Upper lobe of right lung (tissue), 1 donor: ENCODE measurements at regions not wholly inside any gene's neighbourhood (a gene's known extent, or its start where the extent isn't known, plus 50 kb on each side); places are given as distances from the start of the nearest gene placed in this dataset.

Source experiments
- ATAC-seq: fragments of 200-7000 bp; cut with Tn5 transposase; one replicate; pipeline ENCODE4 v1.9.1; 2020; ENCODE audit warnings: mild to moderate bottlenecking, moderate library complexity
- DNase-seq: peaks from one replicate; pipeline ENCODE4 v3.0.0-alpha.2; 2020
- H3K27ac ChIP-seq: fragments of 200-600 bp; one replicate; pipeline ENCODE4 v1.8.0; 2022
- H3K27me3 ChIP-seq: fragments of 200-600 bp; one replicate; pipeline ENCODE4 v1.8.0; 2022; ENCODE audit warnings: mild to moderate bottlenecking
- H3K36me3 ChIP-seq: fragments of 200-600 bp; one replicate; pipeline ENCODE4 v1.8.0; 2022
- H3K4me1 ChIP-seq: fragments of 200-600 bp; one replicate; pipeline ENCODE4 v1.8.0; 2022
- H3K4me3 ChIP-seq: fragments of 200-600 bp; one replicate; pipeline ENCODE4 v1.8.0; 2022; ENCODE audit warnings: mild to moderate bottlenecking
- H3K9me3 ChIP-seq: fragments of 200-600 bp; one replicate; pipeline ENCODE4 v1.8.0; 2022
- intact Hi-C: fragments of 100-400 bp; cut with DNase I; formaldehyde crosslinking; loops from one replicate; pipeline ENCODE4 v1.11.0; 2022
- TF ChIP-seq, protein P1 (sequence below): fragments of 200-600 bp; IDR thresholded peaks from one replicate; pipeline ENCODE4 v1.8.0; 2022; ENCODE audit warnings: antibody characterized with exemption
- donor health status: DM: no; HTN: yes; CAD: no; lungs with severe emphysema.

DNA sequence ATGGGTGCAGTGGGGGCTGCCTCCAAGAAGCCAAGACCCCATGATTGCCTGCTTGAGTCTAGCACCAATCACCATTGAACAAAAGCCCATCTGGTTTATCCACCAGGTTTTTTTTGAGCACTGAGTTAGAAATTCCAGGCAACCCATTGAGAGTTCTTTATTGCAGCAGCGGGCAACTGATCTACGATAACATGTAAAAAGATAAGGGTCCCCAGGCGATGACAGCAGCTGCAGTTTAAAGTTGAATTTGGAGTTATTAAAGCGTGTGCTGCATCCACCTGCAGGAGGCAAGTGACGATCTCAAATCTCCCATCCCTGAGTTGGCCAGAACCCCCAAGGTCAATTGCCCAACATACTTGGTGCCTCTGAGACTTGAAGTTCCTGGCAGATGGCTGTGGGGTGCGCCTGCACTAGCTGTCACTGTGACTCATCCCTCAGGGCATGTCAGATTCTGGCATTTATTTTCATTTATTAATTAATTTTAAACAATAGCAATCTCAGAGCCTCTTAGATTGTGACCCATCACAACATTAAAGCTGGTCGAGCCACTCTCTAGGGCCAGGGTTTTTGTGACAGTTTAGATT lies 290.4 kb upstream of the SULF2 start:
- H3K4me1 ChIP-seq = no peaks in the 10 kb centered on the region
- H3K27ac ChIP-seq = no peak overlapping the region
- H3K4me3 ChIP-seq = no peak overlapping the region
- DNase-seq = no peak
- no peaks in the 10 kb centered on the region for H3K9me3 ChIP-seq
- peaks cover 13% of the 10 kb centered on the region for H3K27me3 ChIP-seq
- TF ChIP-seq, protein P1, sequence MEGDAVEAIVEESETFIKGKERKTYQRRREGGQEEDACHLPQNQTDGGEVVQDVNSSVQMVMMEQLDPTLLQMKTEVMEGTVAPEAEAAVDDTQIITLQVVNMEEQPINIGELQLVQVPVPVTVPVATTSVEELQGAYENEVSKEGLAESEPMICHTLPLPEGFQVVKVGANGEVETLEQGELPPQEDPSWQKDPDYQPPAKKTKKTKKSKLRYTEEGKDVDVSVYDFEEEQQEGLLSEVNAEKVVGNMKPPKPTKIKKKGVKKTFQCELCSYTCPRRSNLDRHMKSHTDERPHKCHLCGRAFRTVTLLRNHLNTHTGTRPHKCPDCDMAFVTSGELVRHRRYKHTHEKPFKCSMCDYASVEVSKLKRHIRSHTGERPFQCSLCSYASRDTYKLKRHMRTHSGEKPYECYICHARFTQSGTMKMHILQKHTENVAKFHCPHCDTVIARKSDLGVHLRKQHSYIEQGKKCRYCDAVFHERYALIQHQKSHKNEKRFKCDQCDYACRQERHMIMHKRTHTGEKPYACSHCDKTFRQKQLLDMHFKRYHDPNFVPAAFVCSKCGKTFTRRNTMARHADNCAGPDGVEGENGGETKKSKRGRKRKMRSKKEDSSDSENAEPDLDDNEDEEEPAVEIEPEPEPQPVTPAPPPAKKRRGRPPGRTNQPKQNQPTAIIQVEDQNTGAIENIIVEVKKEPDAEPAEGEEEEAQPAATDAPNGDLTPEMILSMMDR = no peak
- no peaks in the 10 kb centered on the region for H3K36me3 ChIP-seq
- intact Hi-C loops = no loop called here
- ATAC-seq = no peak

DNA sequence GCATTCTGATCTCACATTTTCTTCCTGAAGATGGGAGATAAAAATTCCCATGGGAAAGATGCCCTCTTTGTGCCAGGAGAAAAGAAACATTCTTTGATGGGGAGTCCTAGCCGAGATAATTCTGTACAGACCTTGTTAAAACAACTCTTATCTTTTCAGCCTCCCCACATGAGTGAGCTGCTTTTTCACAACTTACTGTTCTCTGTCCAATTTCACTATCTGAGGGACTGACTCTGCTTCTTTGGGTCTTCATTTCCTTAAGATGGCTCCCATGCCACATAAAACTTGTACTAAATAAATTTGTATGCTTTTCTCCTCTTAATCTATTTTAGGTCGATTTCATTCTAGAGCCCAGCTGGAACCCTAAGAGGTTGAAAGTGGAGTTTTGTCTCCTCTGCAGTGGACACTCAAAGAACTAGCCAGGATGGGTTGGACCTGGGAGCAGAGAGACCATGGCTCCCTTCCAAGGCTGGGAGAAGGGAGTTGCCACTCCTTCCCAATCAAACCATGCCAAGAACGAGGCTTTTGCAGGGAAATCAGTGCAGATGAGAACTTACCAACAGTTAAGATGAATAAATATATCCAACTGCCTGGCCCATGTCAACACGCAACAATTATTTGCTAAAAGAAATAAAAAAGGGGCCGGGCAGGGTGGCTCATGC lies 285.8 kb upstream of the SULF2 start:
- ATAC-seq = no peak
- peaks cover 12% of the 10 kb centered on the region for H3K27me3 ChIP-seq
- no peak for DNase-seq
- no peak overlapping the region for H3K27ac ChIP-seq
- intact Hi-C loops = no loop called here
- H3K4me1 ChIP-seq = no peaks in the 10 kb centered on the region
- no peaks in the 10 kb centered on the region for H3K36me3 ChIP-seq
- H3K9me3 ChIP-seq = no peaks in the 10 kb centered on the region
- TF ChIP-seq, protein P1 = no peak
- no peak overlapping the region for H3K4me3 ChIP-seq

DNA sequence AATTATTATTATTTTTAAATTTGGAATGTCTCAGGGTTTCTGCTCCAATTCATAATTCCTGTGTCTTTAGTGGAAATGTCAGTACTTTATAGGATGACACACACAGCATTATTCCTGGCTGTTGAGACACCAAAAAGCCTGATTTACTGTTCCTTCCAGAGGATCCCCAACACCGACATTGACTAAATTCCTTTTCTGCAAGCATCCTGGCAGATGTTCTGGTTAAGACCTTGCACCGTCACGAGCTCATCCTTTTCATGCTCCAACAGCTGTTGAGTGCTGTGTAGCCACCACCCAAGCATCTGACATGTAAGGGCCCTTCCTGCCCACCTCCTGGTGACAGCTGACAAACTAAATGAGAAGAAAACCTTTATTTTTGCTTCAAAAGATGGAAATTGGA lies 284.3 kb upstream of the SULF2 start:
- Histone ChIP-seq H3K4me1 (no peaks in the 10 kb centered on the region), H3K27me3 (no peaks in the 10 kb centered on the region), H3K36me3 (no peaks in the 10 kb centered on the region), H3K4me3 (no peak overlapping the region), H3K27ac (no peak overlapping the region), H3K9me3 (no peaks in the 10 kb centered on the region)
- intact Hi-C loops = no loop called here
- ATAC-seq = no peak
- TF ChIP-seq, protein P1 = no peak
- DNase-seq = no peak

DNA sequence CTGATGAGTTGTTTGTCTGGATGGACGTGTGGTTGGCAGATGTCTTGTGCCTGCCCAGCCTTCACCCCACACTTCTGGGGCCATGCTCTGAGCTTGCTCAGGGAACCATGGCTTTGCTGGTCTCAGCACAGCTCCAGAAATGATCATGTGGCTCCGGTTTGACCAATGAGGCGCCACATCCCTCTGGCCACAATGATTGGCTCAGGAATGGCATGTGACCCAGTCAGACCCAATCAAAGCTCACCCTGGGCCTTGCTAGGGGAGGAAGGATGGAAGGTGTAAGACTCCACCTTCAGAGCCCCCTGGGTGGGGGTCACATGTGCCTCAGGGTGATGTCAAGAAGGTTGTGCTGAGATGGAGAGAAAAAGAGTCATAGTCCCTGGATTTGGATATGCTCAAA lies 281.6 kb upstream of the SULF2 start:
- no peaks in the 10 kb centered on the region for H3K4me1 ChIP-seq
- no peak overlapping the region for H3K4me3 ChIP-seq
- no peaks in the 10 kb centered on the region for H3K36me3 ChIP-seq
- DNase-seq = no peak
- intact Hi-C loops = no loop called here
- no peaks in the 10 kb centered on the region for H3K9me3 ChIP-seq
- TF ChIP-seq, protein P1 = no peak
- H3K27me3 ChIP-seq = no peaks in the 10 kb centered on the region
- H3K27ac ChIP-seq = no peak overlapping the region
- no peak for ATAC-seq

DNA sequence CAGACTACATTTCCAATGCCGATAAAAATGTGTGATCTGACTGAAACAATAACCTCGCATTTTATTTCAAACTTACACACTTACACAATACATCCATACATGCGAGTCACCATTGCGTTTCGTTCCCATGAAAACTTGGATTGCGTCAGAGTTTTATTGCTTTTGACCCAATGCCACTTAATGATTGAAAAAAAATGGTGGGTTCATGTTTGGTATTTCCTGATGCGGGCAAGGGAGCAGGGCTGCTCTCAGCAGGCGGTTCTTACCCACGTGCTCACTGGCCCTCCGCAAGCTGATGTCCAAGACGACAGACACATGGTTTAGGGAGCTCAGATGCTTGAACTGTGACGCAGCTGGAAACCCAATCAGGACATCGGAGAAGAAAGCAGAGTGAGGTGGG lies 281.0 kb upstream of the SULF2 start:
- no peak for DNase-seq
- H3K36me3 ChIP-seq = no peaks in the 10 kb centered on the region
- H3K4me1 ChIP-seq = no peaks in the 10 kb centered on the region
- intact Hi-C loops = no loop called here
- TF ChIP-seq, protein P1 = no peak
- H3K4me3 ChIP-seq = no peak overlapping the region
- ATAC-seq = no peak
- no peaks in the 10 kb centered on the region for H3K27me3 ChIP-seq
- no peaks in the 10 kb centered on the region for H3K9me3 ChIP-seq
- no peak overlapping the region for H3K27ac ChIP-seq
